H1 (cell line): ENCODE measurements at regions not wholly inside any gene's neighbourhood (a gene's known extent, or its start where the extent isn't known, plus 50 kb on each side); places are given as distances from the start of the nearest gene placed in this dataset.

Source experiments
- CTCF ChIA-PET: fragments of 300-600 bp; sonication (Branson Sonifier 250); formaldehyde crosslinking; loops from one replicate; lab custom pipeline; 2021; ENCODE audit not compliant: partially characterized antibody; lab: Charles Lee
- POLR2A ChIA-PET: fragments of 300-600 bp; sonication (Branson Sonifier 250); formaldehyde crosslinking; loops from one replicate; lab custom pipeline; 2021; ENCODE audit warnings: inconsistent platforms; ENCODE audit not compliant: partially characterized antibody; lab: Charles Lee
- DNase-seq, 2 experiments: peaks; one replicate each; pipeline versions ENCODE4 v3.0.0 to v3.0.0-alpha.2; 2010 to 2022; ENCODE audit warnings: low spot score in 2 of 2, low read depth in 1 of 2, mixed read lengths in 1 of 2
- FAIRE-seq: peaks from 2 replicates; lab custom pipeline; 2011; peaks lifted over from hg19 to GRCh38; lab: Jason Lieb, UNC
- H2AFZ ChIP-seq: 2 replicates; pipeline ENCODE4 v1.8.1; 2012; ENCODE audit warnings: low read length, inconsistent platforms
- H2AK5ac ChIP-seq: 2 replicates; pipeline ENCODE4 v1.6.1; 2013; ENCODE audit warnings: low read depth, low read length
- H2BK120ac ChIP-seq: replicated peaks from 2 replicates; pipeline ENCODE3; 2013; ENCODE audit warnings: low read depth, low read length, inconsistent platforms
- H2BK12ac ChIP-seq: 2 replicates; pipeline ENCODE4 v1.6.1; 2013; ENCODE audit warnings: low read depth, low read length
- H2BK15ac ChIP-seq: 2 replicates; pipeline ENCODE4 v1.6.1; 2013; ENCODE audit warnings: low read length
- H2BK20ac ChIP-seq: 2 replicates; pipeline ENCODE4 v1.6.1; 2013; ENCODE audit warnings: low read length
- H2BK5ac ChIP-seq: 2 replicates; pipeline ENCODE4 v1.6.1; 2013; ENCODE audit warnings: low read depth, low read length
- H3K14ac ChIP-seq: 2 replicates; pipeline ENCODE4 v1.6.1; 2013; ENCODE audit warnings: inconsistent platforms; ENCODE audit not compliant: insufficient read length
- H3K18ac ChIP-seq: 2 replicates; pipeline ENCODE4 v1.6.1; 2013; ENCODE audit warnings: low read length; ENCODE audit errors: extremely low read depth
- H3K23ac ChIP-seq: 2 replicates; pipeline ENCODE4 v1.6.1; 2013; ENCODE audit warnings: inconsistent platforms; ENCODE audit not compliant: insufficient read length
- H3K23me2 ChIP-seq: 2 replicates; pipeline ENCODE4 v1.6.1; 2013; ENCODE audit warnings: low read depth, low read length
- H3K27ac ChIP-seq: 2 replicates; pipeline ENCODE4 v1.6.1; 2011; ENCODE audit warnings: low read depth, low read length, inconsistent platforms
- H3K27me3 ChIP-seq, 4 experiments: replicated peaks in 1 of 4; 1 replicate in 1 of 4; 2 replicates in 3 of 4; pipeline versions ENCODE4 v1.6.1 to v1.8.1; 2011 to 2013; ENCODE audit warnings: low read length in 3 of 4, mild to moderate bottlenecking in 3 of 4, inconsistent platforms in 2 of 4, mixed read lengths in 2 of 4, moderate library complexity in 1 of 4; ENCODE audit not compliant: control insufficient read depth in 3 of 4, insufficient read depth in 3 of 4; ENCODE audit errors: extremely low read depth in 1 of 4
- H3K36me3 ChIP-seq, 4 experiments: 2 replicates each; pipeline versions ENCODE4 v1.6.1 to v1.8.1; 2011 to 2013; ENCODE audit warnings: mild to moderate bottlenecking in 4 of 4, low read length in 3 of 4, moderate library complexity in 2 of 4, control low read depth in 1 of 4, inconsistent platforms in 1 of 4; ENCODE audit not compliant: insufficient read depth in 4 of 4, control insufficient read depth in 2 of 4
- H3K4ac ChIP-seq: replicated peaks from 2 replicates; pipeline ENCODE3; 2013; ENCODE audit warnings: low read length, low read depth, mixed read lengths, inconsistent platforms; ENCODE audit not compliant: insufficient read length
- H3K4me1 ChIP-seq, 4 experiments: replicated peaks in 1 of 4; 1 replicate in 1 of 4; 2 replicates in 3 of 4; pipeline versions ENCODE4 v1.6.1 to v1.8.1; 2011 to 2013; ENCODE audit warnings: low read length in 3 of 4, inconsistent platforms in 2 of 4, mixed read lengths in 1 of 4; ENCODE audit not compliant: insufficient read depth in 4 of 4, control insufficient read depth in 3 of 4
- H3K4me2 ChIP-seq, 2 experiments: 2 replicates each; pipeline versions ENCODE4 v1.6.1 to v1.8.1; 2011 to 2013; ENCODE audit warnings: low read depth in 2 of 2, low read length in 2 of 2, control low read depth in 1 of 2, inconsistent platforms in 1 of 2, mild to moderate bottlenecking in 1 of 2; ENCODE audit not compliant: insufficient read depth in 1 of 2
- H3K4me3 ChIP-seq, 4 experiments: fragments of 200-600, 300-600 bp in 1 of 4; sonication (generic), shearing (Covaris generic), sonication (Bioruptor Twin) in 1 of 4; 2 replicates each; pipeline versions ENCODE4 v1.5.1 to v1.8.1; 2011 to 2016; ENCODE audit warnings: low read length in 4 of 4, low read depth in 3 of 4, control low read depth in 2 of 4, inconsistent platforms in 2 of 4, mild to moderate bottlenecking in 2 of 4, mixed read lengths in 1 of 4, moderate library complexity in 1 of 4; ENCODE audit not compliant: insufficient read depth in 2 of 4; ENCODE audit errors: extremely low read depth in 1 of 4
- H3K56ac ChIP-seq: replicated peaks from 2 replicates; pipeline ENCODE3; 2013; ENCODE audit warnings: low read depth, mild to moderate bottlenecking, mixed read lengths, low read length, inconsistent platforms; ENCODE audit not compliant: insufficient read length
- H3K79me1 ChIP-seq: 2 replicates; pipeline ENCODE4 v1.6.1; 2013; ENCODE audit warnings: low read depth, low read length, control low read depth
- H3K79me2 ChIP-seq, 2 experiments: 2 replicates each; pipeline versions ENCODE4 v1.6.1 to v1.8.1; 2012 to 2013; ENCODE audit warnings: low read length in 2 of 2, mild to moderate bottlenecking in 2 of 2, inconsistent platforms in 1 of 2; ENCODE audit not compliant: insufficient read depth in 2 of 2, control insufficient read depth in 1 of 2
- H3K9ac ChIP-seq, 4 experiments: replicated peaks in 1 of 4; 1 replicate in 1 of 4; 2 replicates in 3 of 4; pipeline versions ENCODE4 v1.6.1 to v1.8.1; 2011 to 2013; ENCODE audit warnings: low read depth in 3 of 4, low read length in 3 of 4, control low read depth in 2 of 4, mild to moderate bottlenecking in 2 of 4, moderate library complexity in 2 of 4, inconsistent platforms in 1 of 4; ENCODE audit errors: extremely low read depth in 1 of 4
- H3K9me3 ChIP-seq, 2 experiments: 2 replicates each; pipeline versions ENCODE4 v1.6.1 to v1.8.1; 2012 to 2013; ENCODE audit warnings: mild to moderate bottlenecking in 2 of 2, moderate library complexity in 2 of 2, control low read depth in 1 of 2, inconsistent platforms in 1 of 2, low read depth in 1 of 2, low read length in 1 of 2, mixed read lengths in 1 of 2; ENCODE audit not compliant: insufficient read depth in 2 of 2
- H4K20me1 ChIP-seq, 2 experiments: replicated peaks in 1 of 2; 2 replicates each; pipeline versions ENCODE3 to v1.8.1; 2011 to 2013; ENCODE audit warnings: inconsistent platforms in 2 of 2, low read length in 2 of 2, mild to moderate bottlenecking in 1 of 2; ENCODE audit not compliant: insufficient read depth in 2 of 2, control insufficient read depth in 1 of 2
- H4K5ac ChIP-seq: 2 replicates; pipeline ENCODE4 v1.6.1; 2013; ENCODE audit warnings: low read length, low read depth, mixed read lengths, inconsistent platforms; ENCODE audit not compliant: insufficient read length
- H4K8ac ChIP-seq: 2 replicates; pipeline ENCODE4 v1.8.0; 2013; ENCODE audit warnings: mild to moderate bottlenecking, moderate library complexity, low read length, inconsistent platforms; ENCODE audit not compliant: insufficient read depth; ENCODE audit errors: extremely low read depth
- H4K91ac ChIP-seq: replicated peaks from 2 replicates; pipeline ENCODE3; 2013; ENCODE audit warnings: low read length, mixed read lengths, inconsistent platforms; ENCODE audit not compliant: insufficient read length
- ATF2 ChIP-seq: IDR thresholded peaks from 2 replicates; pipeline ENCODE4 v1.6.1; 2012; ENCODE audit warnings: low read length, inconsistent platforms
- KDM5A ChIP-seq: fragments of 200-600 bp; IDR thresholded peaks from 2 replicates; pipeline ENCODE4 v1.7.1; 2012; ENCODE audit warnings: mild to moderate bottlenecking, low read length, inconsistent platforms, mixed read lengths
- WGBS, 2 experiments: shearing (Covaris generic) in 1 of 2; methylation state at CpG; one replicate each; pipeline versions ENCODE4 v1.1.6 to v1.1.7; 2013 to 2015; ENCODE audit warnings: low lambda C conversion rate in 2 of 2, mixed read lengths in 2 of 2, inconsistent platforms in 1 of 2, low coverage in 1 of 2, missing lambda C conversion rate in 1 of 2; ENCODE audit not compliant: insufficient replicate concordance in 2 of 2, insufficient coverage in 1 of 2, insufficient read length in 1 of 2; ENCODE audit errors: extremely low coverage in 1 of 2, missing lambda C conversion rate in 1 of 2; 5-methylcytosine and 5-hydroxymethylcytosine counted together

GRCh38 chr16:49027420-49027819 lies 254.2 kb downstream of the CBLN1 start:
- no peak overlapping the region for H3K4me3 ChIP-seq
- H3K23ac ChIP-seq: no peak overlapping the region
- no peak for TF ChIP-seq KDM5A
- TF ChIP-seq ATF2: no peak
- FAIRE-seq (no peak), DNase-seq (no peak)
- no peaks in the 10 kb centered on the region for H3K79me2 ChIP-seq
- H3K9me3 ChIP-seq: no peaks in the 10 kb centered on the region
- no peaks in the 10 kb centered on the region for H3K79me1 ChIP-seq
- H3K14ac ChIP-seq: no peak overlapping the region
- no peaks in the 10 kb centered on the region for H3K27me3 ChIP-seq
- H2BK120ac ChIP-seq: no peak overlapping the region
- no peak overlapping the region for H2AFZ ChIP-seq
- POLR2A ChIA-PET: no interaction called here
- no peak overlapping the region for H2BK15ac ChIP-seq
- H3K36me3 ChIP-seq: no peaks in the 10 kb centered on the region
- H3K27ac ChIP-seq: no peak overlapping the region
- no peak overlapping the region for H4K91ac ChIP-seq
- H3K4me1 ChIP-seq: peaks cover 4 to 11% (median 8%) of the 10 kb centered on the region in 4 experiments; a peak in 6 of 7 replicates
- H3K9ac ChIP-seq: no peak overlapping the region
- WGBS, 2 experiments: 92% methylated on average over 3 of the region's 3 CpGs; no CpG with 5 or more reads in 1 of the 2 experiments
- CTCF ChIA-PET: interaction anchor here (1.5 kb wide), 1 partner anchor 93 kb away, joined by 3 read pairs; no protein-coding TSS in a partner anchor
- H4K5ac ChIP-seq: no peak overlapping the region
- H3K18ac ChIP-seq: no peak overlapping the region
- no peak overlapping the region for H2BK12ac ChIP-seq
- no peak overlapping the region for H2BK5ac ChIP-seq
- H2BK20ac ChIP-seq: no peak overlapping the region
- no peak overlapping the region for H4K8ac ChIP-seq
- H2AK5ac ChIP-seq: no peak overlapping the region
- no peak overlapping the region for H3K56ac ChIP-seq
- no peak overlapping the region for H3K4ac ChIP-seq
- no peak overlapping the region for H3K4me2 ChIP-seq
- no peaks in the 10 kb centered on the region for H3K23me2 ChIP-seq
- no peaks in the 10 kb centered on the region for H4K20me1 ChIP-seq
